CD1c-positive myeloid dendritic cell (primary cell): ENCODE measurements at regions not wholly inside any gene's neighbourhood (a gene's known extent, or its start where the extent isn't known, plus 50 kb on each side); places are given as distances from the start of the nearest gene placed in this dataset.

Experiments
- DNase-seq: peaks from one replicate; pipeline ENCODE4 v3.0.0-alpha.2; 2016; ENCODE audit errors: extremely low spot score

- no peak for DNase-seq
These were observed 313.2 kb downstream of the PIK3C3 start for GRCh38 chr18:42268186-42268725.

- no peak for DNase-seq
These were observed 313.8 kb downstream of the PIK3C3 start for GRCh38 chr18:42268798-42269197.

- no peak for DNase-seq
These were observed 316.8 kb downstream of the PIK3C3 start for GRCh38 chr18:42271647-42272414.

GRCh38 chr18:42274488-42275137 lies 319.6 kb downstream of the PIK3C3 start:
- no peak for DNase-seq

- no peak for DNase-seq
These were observed 320.1 kb downstream of the PIK3C3 start for GRCh38 chr18:42275138-42275535.

- DNase-seq, result no peak
These were observed 321.1 kb downstream of the PIK3C3 start for GRCh38 chr18:42275949-42276730.

GRCh38 chr18:42281124-42281523 lies 326.1 kb downstream of the PIK3C3 start:
- DNase-seq, result no peak

GRCh38 chr18:42281851-42282250 lies 326.8 kb downstream of the PIK3C3 start:
- no peak for DNase-seq

- no peak for DNase-seq
These were observed 332.0 kb downstream of the PIK3C3 start for GRCh38 chr18:42287047-42287446.

- DNase-seq, result no peak
These were observed 333.1 kb downstream of the PIK3C3 start for GRCh38 chr18:42288129-42288528.

- DNase-seq, result no peak
These were observed 334.5 kb downstream of the PIK3C3 start for GRCh38 chr18:42289526-42289925.

- DNase-seq, result no peak
These were observed 335.6 kb downstream of the PIK3C3 start for GRCh38 chr18:42290318-42291307.

GRCh38 chr18:42292654-42293053 lies 337.6 kb downstream of the PIK3C3 start:
- DNase-seq, result no peak

- DNase-seq, result no peak
These were observed 341.2 kb downstream of the PIK3C3 start for GRCh38 chr18:42296192-42296591.

- DNase-seq, result no peak
These were observed 341.7 kb downstream of the PIK3C3 start for GRCh38 chr18:42296723-42297122.

- peak; percentile 67 for DNase-seq
These were observed 344.0 kb downstream of the PIK3C3 start for GRCh38 chr18:42298759-42299675.

GRCh38 chr18:42305869-42306593 lies 351.0 kb downstream of the PIK3C3 start:
- no peak for DNase-seq

- DNase-seq, result no peak
These were observed 351.6 kb downstream of the PIK3C3 start for GRCh38 chr18:42306594-42306980.

GRCh38 chr18:42310956-42311355 lies 355.9 kb downstream of the PIK3C3 start:
- peak; percentile 38 for DNase-seq
